ENCODE measurements at regions not wholly inside any gene's neighbourhood (a gene's known extent, or its start where the extent isn't known, plus 50 kb on each side); places are given as distances from the start of the nearest gene placed in this dataset.

GRCh38 chr2:108067820-108068405 lies 81.6 kb downstream of the SLC5A7 start:
- CTCF ChIA-PET: no interaction called here
- POLR2A ChIA-PET: no interaction called here

DNA sequence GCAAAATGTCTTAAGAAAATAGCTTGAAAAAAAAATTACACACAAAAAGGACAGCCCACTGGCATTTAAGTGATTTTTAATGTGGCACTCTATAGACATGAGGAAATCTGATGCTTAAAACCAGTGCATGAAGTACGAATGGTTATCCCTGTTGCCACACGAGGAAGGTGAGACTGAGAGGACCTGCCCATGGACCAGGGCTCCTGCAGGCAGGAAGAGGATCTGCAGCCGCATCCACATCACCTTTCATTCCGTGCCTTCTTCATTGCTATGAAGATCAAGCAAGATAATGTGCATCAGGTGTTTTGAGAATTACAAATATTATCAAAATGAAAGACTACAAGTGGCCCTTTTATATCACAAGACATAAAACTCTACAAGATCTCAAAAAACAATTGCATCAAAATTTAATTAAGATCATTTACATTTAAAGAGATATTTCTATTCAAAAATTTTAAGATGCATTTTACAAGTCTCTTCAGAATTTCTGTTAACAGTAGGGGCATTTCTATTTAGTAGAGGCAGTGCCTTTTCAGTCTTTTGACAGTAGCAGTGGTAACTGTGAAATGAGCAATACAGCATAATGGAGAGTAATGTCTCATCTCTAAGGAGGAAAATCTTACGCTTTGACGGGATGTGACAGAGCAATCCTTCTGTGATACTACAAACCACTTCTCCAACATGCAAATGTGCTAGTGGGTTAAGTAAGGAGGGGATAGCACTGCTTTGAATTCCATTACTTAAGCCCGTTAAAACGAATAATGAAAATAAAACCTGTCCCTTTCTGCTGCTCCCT lies 83.4 kb downstream of the SLC5A7 start:
- CTCF ChIA-PET: no interaction called here
- POLR2A ChIA-PET: no interaction called here

- POLR2A ChIA-PET: no interaction called here
- CTCF ChIA-PET: no interaction called here
Observed at GRCh38 chr2:108073415-108074072, 87.2 kb downstream of the SLC5A7 start.

DNA sequence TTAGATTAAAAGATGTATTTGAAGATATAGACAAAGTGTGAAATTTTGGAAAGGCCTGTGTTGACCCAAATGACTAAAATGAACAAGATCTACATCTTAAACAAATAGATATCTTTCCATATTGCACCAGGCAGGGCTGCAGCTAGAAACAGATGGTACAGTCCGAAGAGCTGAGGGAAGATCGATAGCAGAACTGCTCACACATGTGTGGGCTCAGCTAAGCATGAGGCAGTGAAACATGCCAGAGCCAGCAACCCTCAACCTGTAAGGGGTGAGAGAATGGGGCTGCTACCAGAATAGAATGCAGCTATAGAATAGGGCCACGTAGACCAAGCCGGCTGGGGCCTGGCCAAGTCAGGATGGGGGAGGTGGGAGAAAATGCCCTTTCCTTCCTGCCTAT lies 87.8 kb downstream of the SLC5A7 start:
- ChIA-PET CTCF (no interaction called here), POLR2A (no interaction called here)

- ChIA-PET POLR2A (no interaction called here), CTCF (no interaction called here)
Observed at GRCh38 chr2:108074946-108075345, 88.6 kb downstream of the SLC5A7 start.

DNA sequence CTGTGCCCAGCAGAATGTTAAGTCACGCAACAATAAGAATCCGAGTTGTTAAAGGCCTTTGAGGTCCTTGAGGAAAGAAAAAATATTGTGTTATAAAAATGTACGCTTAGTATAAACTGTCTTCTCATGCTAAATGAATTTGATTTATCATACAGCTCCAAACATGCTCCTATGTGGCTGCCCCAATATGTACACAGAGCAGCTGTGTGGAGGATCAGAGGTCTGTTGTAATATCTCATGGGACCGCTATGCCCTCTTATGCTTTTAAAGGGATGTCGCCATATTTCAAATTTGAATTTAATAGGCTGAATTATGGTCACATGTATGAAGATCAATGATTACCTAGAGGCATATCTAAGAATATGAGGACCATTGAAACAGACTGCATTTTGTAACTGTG lies 90.2 kb downstream of the SLC5A7 start:
- CTCF ChIA-PET: no interaction called here

DNA sequence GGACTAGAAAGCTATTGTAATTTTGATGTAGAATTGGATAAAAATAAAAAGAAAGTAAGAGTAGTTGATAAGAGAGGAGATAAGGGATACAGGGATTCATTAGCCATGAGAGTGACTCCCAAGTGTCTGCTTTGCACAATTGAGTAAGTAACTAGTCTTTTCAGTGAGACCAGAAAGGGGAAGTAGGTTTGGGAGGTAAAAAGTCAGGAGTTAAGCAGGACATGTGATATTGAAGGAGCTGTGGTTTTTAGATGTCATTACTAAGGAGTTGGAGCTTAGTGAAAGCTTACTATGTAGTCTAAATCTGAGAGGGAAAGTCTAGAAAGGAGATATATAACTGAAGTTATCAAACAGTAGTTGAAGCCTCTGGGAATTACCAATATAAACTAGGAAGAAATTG lies 93.4 kb downstream of the SLC5A7 start:
- ChIA-PET CTCF (no interaction called here), POLR2A (no interaction called here)

More for the DNA sequence above, 90.2 kb downstream of the SLC5A7 start:
- POLR2A ChIA-PET: no interaction called here

- ChIA-PET POLR2A (no interaction called here), CTCF (no interaction called here)
Observed at GRCh38 chr2:108080177-108080576, 93.9 kb downstream of the SLC5A7 start.

- ChIA-PET POLR2A (no interaction called here), CTCF (no interaction called here)
Observed at GRCh38 chr2:108082978-108083377, 96.7 kb downstream of the SLC5A7 start.

DNA sequence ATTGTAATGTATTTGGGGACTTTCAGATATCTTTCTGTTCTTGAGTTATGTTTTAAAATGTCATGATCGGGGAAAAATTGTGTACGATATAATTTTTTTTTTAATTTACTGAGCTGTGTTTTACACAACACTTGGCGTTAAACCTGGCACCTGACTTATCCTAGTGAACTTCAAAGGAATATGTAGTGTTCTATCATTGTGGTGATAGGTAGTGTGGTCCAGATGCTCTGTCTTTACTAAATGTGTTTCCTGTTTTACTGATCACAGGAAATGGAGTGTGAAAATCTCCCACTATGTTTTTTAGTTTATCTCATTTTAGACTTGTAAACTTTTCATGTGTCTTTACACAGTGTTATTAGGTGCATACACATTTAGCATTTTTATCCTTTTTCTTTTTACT lies 98.0 kb downstream of the SLC5A7 start:
- CTCF ChIA-PET: no interaction called here
- POLR2A ChIA-PET: no interaction called here

- CTCF ChIA-PET: no interaction called here
- POLR2A ChIA-PET: no interaction called here
Observed at GRCh38 chr2:108092886-108093285, 106.6 kb downstream of the SLC5A7 start.

GRCh38 chr2:108101481-108101880 lies 115.2 kb downstream of the SLC5A7 start:
- ChIA-PET CTCF (no interaction called here), POLR2A (no interaction called here)

- CTCF ChIA-PET: no interaction called here
- POLR2A ChIA-PET: no interaction called here
Observed at GRCh38 chr2:108106731-108107130, 120.4 kb downstream of the SLC5A7 start.

GRCh38 chr2:108111936-108112335 lies 125.6 kb downstream of the SLC5A7 start:
- POLR2A ChIA-PET: no interaction called here
- CTCF ChIA-PET: no interaction called here

GRCh38 chr2:108115868-108116267 lies 123.9 kb upstream of the SULT1C3 start:
- ChIA-PET CTCF (no interaction called here), POLR2A (no interaction called here)

- ChIA-PET CTCF (no interaction called here), POLR2A (no interaction called here)
Observed at GRCh38 chr2:108118996-108119395, 120.8 kb upstream of the SULT1C3 start.

DNA sequence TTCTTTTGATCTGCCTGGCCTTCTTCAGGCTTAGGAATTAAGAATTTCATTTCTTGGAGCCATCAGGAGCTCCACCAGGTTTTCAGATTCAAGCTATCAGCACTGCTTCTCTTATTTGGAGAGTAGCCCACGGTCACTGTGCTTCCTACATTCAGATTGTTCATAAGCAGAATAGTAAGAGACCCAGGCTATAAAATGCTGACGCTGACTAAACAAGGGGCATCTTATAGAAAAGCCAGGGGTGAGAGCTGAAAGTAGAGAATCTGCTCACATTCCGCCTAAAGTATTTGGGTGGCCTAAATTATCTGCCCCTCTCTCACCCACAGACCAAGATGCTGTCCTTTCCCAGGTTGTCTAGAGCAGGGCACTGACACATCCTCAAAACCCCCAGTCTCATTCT lies 120.3 kb upstream of the SULT1C3 start:
- ChIA-PET POLR2A (no interaction called here), CTCF (no interaction called here)

GRCh38 chr2:108124736-108125495 lies 114.9 kb upstream of the SULT1C3 start:
- POLR2A ChIA-PET: no interaction called here
- CTCF ChIA-PET: no interaction called here

DNA sequence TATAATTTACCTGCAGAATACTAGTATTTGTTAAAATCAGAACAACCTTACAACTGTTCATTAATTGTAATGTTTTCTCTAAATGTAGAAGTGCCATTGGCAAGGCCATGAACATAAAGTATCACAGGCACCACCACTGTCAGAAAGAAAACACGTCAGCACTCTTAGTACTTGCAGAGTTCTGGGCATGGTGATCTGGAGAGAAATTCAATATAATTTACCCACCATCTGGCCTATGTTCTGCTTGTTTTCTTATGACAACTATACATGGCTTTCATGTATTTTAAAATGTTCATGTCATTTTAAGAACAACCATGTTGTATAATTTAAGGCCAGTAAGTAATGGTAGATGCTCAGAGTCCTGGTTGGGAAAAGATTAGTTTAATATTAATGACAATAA lies 114.2 kb upstream of the SULT1C3 start:
- CTCF ChIA-PET: no interaction called here
- POLR2A ChIA-PET: no interaction called here

DNA sequence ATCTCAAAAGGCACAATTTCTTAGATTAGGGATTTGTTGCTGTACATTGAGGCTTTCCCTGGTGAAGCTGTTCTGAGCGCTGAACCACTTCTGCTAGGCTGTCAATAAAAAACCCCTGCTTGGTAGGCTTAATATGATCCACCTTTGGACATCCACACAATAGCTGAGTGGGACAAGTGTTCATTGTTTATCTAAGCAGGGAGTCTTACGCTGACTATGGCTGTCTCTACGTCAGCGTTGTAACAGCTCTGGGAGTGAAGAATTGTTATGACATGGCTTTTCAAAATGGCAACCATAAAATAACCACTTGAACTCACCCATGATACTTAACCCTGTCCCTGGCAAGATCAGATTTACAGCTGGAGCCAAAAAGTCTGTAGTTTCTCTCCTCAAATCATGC lies 111.5 kb upstream of the SULT1C3 start:
- ChIA-PET POLR2A (no interaction called here), CTCF (no interaction called here)

DNA sequence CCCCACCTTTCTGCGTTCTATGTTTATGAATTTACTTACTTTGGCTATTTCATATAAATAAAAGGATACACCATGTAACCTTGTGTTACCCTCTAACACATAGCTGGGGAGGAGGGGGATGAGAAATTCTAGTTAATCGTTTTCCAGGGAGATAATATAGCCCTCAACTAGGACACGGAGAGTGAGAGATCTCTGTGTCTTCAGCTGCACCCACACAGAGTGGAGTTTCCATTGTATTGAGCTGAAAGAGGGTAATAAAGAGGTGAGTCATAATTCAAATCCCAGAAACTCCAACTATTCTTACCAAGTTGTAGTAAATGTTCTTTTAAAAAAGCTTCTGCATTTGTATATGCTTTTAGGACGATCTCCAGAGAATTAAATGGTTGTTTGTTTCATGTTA lies 110.1 kb upstream of the SULT1C3 start:
- ChIA-PET POLR2A (no interaction called here), CTCF (no interaction called here)

All from activated CD8-positive, alpha-beta memory T cell treated with anti-CD3 and anti-CD28 coated beads for 36 hours (primary cell).